NCI-H82 treated with DMSO at 0.1 percent for 48 hours (cell line): ENCODE measurements at regions not wholly inside any gene's neighbourhood (a gene's known extent, or its start where the extent isn't known, plus 50 kb on each side); places are given as distances from the start of the nearest gene placed in this dataset.

Experiments
- DNase-seq: peaks from one replicate; lab custom pipeline; 2025; ENCODE audit not compliant: unreplicated experiment; lab: John Stamatoyannopoulos, UW

GRCh38 chr13:99911965-99912566, 59.5 kb downstream of the ZIC5 start:
- no peak for DNase-seq

- DNase-seq = no peak
These were observed 60.2 kb downstream of the ZIC5 start for GRCh38 chr13:99911069-99911964.

- peak; percentile 53 for DNase-seq
These were observed 61.5 kb downstream of the ZIC5 start for GRCh38 chr13:99909836-99910619.

GRCh38 chr13:99909097-99909835, 62.3 kb downstream of the ZIC5 start:
- DNase-seq = no peak

- DNase-seq = no peak
These were observed 63.3 kb downstream of the ZIC5 start for GRCh38 chr13:99908140-99908803.

GRCh38 chr13:99907627-99908026, 63.9 kb downstream of the ZIC5 start:
- DNase-seq = no peak

GRCh38 chr13:99907038-99907437, 64.5 kb downstream of the ZIC5 start:
- DNase-seq = no peak

GRCh38 chr13:99905814-99906213, 65.8 kb downstream of the ZIC5 start:
- no peak for DNase-seq

GRCh38 chr13:99905224-99905623, 66.3 kb downstream of the ZIC5 start:
- no peak for DNase-seq

- no peak for DNase-seq
These were observed 68.4 kb downstream of the ZIC5 start for GRCh38 chr13:99903140-99903539.

- no peak for DNase-seq
These were observed 68.9 kb downstream of the ZIC5 start for GRCh38 chr13:99902657-99903056.

- no peak for DNase-seq
These were observed 70.6 kb downstream of the ZIC5 start for GRCh38 chr13:99900960-99901359.

- no peak for DNase-seq
These were observed 73.1 kb downstream of the ZIC5 start for GRCh38 chr13:99898421-99898820.

- no peak for DNase-seq
These were observed 74.5 kb downstream of the ZIC5 start for GRCh38 chr13:99897076-99897440.

GRCh38 chr13:99896369-99897075, 75.0 kb downstream of the ZIC5 start:
- no peak for DNase-seq

- DNase-seq = no peak
These were observed 75.9 kb downstream of the ZIC5 start for GRCh38 chr13:99895444-99896368.

GRCh38 chr13:99894840-99895443, 76.6 kb downstream of the ZIC5 start:
- no peak for DNase-seq

- DNase-seq = no peak
These were observed 77.3 kb downstream of the ZIC5 start for GRCh38 chr13:99894105-99894839.
